DLD1 (cell line): ENCODE measurements at regions not wholly inside any gene's neighbourhood (a gene's known extent, or its start where the extent isn't known, plus 50 kb on each side); places are given as distances from the start of the nearest gene placed in this dataset.

Experiments used
- in situ Hi-C: cut with HindIII; loops from 2 replicates; pipeline ENCODE4 v1.10.0; 2017; ENCODE audit warnings: low sequenced_read_pairs

GRCh38 chr5:54775645-54776044 lies 209.7 kb downstream of the ESM1 start:
- in situ Hi-C loops = no loop called here

DNA sequence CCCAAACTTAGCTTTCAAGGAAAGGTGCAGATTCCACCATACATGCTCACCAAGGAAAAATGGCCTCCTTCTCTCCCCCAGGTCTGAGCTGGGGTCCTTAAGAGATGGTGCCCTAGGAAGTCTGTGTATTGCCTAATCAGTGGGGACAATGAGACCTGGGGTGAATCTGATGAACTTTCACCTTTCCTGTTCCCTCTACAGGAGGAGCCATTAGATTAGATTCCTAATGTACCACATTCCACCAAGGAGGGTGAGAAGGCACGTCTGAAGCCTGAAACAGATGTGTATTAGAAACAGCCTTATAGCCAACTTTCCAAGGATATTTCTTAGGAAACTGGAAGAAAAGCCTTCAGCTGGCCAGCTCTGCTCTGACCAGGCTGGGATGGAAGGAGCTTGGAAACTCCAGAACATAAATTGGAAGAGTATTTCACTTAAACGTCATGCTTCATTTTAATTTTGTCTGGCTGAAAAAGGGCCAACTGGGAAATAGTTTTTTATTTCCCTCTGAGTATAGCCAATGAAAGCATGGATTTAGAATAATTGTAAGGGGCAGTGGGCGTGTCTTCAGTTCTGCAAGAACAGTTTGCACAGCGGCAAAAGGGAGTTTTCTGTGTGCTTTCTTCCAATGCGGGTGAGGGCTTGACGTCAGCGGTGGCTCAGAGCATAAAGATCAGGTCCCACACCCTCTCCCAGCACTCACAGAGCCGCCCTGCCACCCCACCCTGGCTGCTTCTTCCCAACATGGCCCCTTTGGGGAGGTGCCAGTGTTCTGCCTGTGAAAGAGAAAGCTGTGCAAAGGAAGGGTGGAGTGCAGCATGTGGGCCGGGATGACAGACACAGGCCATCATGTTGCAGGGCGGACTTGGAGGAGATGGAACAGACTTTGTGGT lies 210.9 kb downstream of the ESM1 start:
- in situ Hi-C loops = no loop called here

DNA sequence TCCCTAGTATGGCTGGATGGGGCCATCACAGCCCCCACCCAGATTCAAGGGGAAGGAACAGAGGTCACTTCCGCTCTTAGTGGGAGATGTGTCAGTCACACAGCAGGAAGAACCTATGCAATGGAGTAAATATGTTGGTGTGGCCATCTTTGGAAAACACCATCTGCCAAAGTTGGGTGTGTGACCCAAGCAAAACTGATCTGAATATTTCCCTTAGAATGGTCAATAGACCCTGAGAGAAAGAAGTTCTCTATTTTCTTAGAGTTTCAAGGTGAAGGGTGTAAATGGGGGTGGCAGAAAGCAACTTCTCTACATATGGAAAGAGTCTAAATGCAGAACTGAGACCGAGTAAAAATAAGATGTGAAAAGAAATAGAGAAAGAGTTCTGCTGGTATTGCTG lies 212.7 kb downstream of the ESM1 start:
- in situ Hi-C loops = no loop called here

DNA sequence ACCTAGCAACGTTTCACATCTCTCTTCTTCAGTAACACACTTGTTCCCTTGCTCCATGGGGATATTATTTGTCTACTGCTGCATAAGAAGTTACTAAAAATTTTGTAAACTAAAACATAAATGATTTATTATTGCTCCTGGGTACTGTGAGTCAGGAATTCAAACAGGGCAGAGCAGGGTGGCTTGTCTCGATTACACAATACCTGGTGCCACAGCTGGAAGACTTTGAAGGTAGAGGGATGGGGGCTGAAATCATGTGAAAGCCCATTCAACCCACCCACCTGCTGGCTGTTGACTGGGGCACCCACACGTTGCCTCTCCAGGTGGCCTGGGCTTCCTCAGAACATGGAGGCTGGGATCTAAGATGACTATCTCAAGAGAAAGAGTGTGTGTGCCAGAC lies 213.2 kb downstream of the ESM1 start:
- in situ Hi-C loops = no loop called here

- in situ Hi-C loops = no loop called here
Measured at GRCh38 chr5:54769746-54770145, 215.6 kb downstream of the ESM1 start.

DNA sequence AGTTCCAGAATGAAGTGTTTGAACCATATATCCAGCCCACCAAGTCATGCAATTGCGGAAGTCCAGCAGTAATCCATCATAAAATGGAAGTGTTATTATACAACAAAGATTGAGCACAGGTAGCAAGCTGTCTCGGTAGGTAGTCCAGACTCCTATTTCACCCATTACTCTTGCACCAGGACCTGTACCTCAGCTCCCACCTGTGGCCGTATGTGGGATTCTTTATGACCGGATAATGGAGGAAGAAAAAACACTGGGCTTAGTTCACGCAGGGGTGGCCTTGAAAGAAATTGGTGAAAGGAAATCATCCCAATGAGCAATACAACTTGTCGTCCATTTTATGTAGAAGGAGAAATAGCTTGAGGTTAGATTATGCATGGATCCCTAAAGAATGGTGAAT lies 216.3 kb downstream of the ESM1 start:
- in situ Hi-C loops = no loop called here

DNA sequence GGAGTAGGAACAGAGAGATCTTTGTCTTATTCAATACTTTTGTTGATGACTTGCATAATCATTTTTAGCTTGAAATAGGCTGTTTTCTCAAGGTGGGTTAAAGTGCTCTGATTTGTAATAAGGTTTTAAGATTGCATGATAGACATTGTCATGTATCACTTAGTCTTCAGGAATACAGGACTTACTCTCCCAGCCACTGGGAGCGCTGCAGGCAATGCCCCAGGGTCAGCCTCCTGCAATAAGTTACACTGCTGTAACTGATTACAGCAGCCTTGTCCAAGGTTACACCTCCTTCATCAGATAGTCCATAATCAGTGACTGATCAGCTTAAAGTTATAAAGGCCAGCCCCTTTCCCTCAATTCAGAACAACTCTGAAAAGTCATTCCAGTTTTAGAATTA lies 218.6 kb downstream of the ESM1 start:
- in situ Hi-C loops = no loop called here

- in situ Hi-C loops = no loop called here
Measured at GRCh38 chr5:54765165-54766028, 220.0 kb downstream of the ESM1 start.

DNA sequence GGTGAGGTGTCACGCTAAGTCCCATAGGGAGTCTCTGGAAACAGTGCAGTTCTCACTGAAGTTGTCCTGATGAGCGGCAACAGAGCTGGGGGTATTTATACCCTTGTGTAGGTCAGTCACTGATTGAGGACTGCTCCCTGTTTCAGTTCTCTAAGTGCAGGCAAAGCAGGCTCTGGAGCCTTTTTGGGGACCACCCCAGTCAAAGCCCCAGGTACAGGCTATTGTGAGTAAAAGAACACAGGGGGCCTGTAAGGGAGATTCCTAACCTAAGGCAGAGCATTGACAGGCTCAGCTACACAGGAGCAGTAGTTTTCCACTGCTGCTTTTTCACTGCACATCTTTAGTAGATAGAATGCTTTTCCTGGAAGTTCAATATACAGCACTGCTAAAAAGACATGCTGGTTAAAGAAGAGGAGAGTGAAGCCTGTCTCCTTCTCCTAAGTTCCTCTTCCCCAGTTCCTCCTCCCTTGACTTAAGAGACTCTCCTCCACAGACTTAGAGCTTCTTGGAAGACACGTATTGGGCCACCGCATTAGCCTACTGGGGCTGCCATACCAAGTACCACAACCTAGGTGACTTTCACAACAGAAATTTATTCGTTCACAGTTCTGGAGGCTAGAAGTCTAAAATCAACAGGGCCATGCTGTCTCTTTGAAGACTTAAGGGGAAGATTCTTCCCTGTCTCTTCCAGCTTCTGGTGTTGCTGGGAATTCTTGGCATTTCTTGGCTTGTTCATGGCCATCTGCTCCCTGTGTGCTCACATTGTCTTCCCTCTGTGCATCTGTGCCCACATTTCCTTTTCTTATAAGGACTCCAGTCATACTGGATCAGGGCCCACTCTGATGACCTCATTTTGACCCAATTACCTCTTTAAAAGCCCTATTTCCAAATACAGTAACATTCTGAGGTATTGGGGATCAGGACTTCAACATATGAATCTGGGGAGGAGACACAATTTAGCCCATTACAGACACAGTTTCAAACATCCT lies 221.0 kb downstream of the ESM1 start:
- in situ Hi-C loops = no loop called here

DNA sequence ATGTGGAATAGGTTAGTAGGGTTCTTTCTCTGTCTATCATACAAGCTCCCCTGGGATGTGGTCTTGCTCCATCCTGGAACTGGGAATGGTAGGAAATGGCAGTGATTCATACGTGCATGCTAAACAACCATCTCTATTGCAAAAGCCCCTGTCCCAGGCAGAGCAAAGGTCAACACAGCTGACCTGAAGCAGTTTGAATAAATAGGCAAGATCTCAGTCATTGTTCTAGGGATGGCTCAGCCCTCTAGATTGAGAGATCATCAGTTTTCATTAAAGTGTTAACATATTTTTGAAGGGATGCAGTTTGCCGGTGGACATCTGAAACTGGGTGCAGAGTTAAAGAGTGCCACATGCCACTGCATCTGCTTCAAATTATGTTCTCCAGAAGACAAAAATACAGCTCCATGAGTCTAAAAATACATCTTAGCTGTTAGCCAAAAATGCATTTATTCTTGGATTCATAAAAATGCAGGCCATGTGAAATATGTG lies 224.1 kb downstream of the ESM1 start:
- in situ Hi-C loops = no loop called here

DNA sequence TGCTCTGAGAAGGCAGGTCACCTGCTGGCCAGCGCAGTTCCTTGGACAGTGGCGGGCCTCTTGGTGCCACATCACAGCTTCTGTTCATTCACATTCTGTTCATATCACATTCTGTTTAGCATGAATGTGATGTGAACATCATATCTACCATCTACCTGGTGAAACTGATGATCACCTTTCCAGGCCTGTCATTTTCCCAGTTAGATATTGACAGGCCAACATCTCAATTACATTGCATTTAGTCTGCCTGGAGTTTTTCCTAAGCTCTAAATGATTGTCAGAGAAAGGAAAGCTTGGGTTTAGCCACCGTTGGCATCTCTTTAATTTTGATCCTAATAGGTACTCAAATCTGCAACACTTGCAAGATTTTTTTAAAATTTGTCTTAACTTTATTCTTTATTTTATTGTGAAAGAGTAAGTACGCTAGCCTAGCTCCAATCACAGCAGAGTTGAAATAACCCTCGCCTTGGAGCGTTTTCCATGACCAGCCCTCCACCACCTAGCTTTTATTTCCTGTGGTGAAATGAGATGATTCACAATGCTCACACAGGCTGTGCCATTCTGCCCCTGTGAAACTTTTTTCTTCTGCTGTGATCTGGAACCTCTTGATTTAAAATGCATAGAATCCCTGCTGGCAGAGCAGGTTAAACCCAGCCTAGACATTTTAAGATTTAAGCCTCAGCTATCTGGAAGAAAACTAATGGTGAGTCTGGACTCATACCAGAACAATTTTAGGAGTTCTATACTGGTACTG lies 225.0 kb downstream of the ESM1 start:
- in situ Hi-C loops = no loop called here

DNA sequence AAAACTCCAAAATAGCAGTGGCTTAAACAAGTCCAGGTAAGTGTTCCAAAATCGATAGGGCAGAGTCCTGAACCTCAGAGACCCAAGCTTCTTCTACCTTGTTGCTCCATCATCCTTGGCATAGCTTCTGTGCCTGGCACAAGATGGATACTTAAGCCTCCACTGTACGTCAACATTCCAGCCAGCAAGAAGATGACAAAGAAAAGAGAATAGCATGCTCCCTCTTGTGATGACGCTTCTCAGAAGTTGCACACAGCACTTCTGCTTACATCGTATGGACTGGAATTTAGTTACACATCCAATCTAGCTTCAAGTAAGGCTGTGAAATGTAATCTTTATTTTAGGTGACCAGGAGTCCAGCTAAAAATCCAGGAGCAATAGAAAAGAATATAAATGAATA lies 227.4 kb downstream of the ESM1 start:
- in situ Hi-C loops = no loop called here

DNA sequence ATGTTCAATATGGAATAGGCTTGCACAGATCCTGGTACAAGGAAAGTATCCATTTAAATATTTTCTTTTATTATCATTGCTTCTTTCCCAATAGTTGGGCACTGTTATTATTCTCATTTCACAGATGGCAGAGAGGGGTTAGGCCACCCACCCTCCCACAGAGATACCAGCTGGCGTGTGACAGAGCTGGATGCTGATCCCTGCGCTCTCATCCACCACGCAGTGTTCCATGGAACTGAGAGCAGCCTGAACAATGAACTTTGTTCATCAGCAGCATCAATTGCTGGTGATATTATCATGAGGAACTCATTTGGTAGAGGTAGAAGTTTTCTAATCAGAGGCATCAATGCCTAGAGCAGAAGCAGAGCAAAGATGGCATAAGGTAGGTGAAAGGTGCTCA lies 227.9 kb downstream of the ESM1 start:
- in situ Hi-C loops = no loop called here

DNA sequence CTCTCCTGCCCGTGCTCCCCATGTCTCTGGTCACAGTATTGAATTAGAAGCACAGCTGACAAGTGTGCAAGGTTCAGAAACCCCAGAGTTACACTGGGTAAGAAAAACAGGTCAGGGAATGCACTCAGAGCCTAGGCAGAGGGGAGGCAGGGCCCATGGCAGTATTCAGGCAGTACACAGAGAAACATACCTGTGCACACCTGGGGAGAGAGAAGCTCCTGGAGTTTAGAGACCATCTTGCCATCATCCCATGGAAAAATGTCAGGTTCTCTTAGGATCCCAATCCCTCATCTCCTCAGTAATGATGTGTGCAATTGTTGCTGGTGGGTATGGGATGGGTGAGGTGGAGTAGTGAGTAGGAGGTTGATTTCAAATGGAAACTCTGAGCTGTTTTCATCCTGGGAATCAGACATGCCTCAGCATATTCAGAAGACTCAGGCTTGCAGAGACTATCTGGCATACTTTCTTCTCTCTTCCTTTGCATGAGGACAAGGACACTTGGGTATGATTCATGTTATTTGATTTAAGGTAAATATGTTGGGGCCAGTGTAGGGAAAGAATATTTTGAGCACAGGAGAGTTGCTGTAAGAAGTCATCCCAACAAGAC lies 228.5 kb downstream of the ESM1 start:
- in situ Hi-C loops = no loop called here

DNA sequence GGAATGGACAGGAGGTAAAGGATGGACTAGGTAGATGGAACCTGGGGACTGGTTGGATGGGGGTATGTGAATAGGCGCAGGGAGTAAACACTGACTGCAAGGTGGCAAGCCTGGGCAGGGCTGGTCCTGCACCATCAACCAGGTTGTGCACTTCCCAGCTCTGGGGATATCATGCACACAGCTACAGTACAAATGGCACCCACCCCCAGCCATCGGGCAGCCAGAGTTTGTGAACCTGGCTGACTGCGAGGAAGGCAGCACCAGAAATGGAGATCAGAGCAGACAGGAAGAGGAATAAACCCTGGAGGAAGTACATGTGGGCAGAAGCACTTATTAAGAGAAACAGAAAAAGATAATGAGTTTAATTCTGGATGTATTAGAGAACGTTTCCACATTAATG lies 229.1 kb downstream of the ESM1 start:
- in situ Hi-C loops = no loop called here

DNA sequence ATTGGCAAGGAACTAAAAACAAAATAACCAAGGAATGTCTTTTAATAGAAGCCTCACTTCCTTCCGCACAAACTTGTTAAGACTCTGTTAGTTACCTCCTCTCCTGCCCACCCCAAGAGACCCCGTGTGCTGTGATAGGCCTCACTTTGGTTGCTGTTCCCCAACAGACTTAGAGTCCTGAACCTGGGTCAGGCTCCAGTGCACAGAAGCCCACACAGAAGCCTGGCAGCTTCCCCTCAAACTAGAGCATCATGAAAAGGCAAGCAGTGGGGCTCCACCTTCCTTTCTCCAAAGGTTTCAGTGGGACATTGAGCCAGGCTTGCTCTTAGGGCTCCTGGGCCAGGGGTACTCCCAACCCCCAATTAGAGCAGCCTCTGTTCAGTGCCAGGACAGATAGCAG lies 230.5 kb downstream of the ESM1 start:
- in situ Hi-C loops = no loop called here

GRCh38 chr5:54754420-54754819 lies 231.0 kb downstream of the ESM1 start:
- in situ Hi-C loops = no loop called here

- in situ Hi-C loops = no loop called here
Measured at GRCh38 chr5:54753753-54754152, 231.6 kb downstream of the ESM1 start.

- in situ Hi-C loops = no loop called here
Measured at GRCh38 chr5:54753034-54753433, 232.4 kb downstream of the ESM1 start.

GRCh38 chr5:54748527-54748926 lies 231.0 kb downstream of the SNX18 start:
- in situ Hi-C loops = no loop called here
